GM19395 (cell line): ENCODE measurements at regions not wholly inside any gene's neighbourhood (a gene's known extent, or its start where the extent isn't known, plus 50 kb on each side); places are given as distances from the start of the nearest gene placed in this dataset.

ENCODE experiments used
- ATAC-seq: cut with Tn5 transposase; IDR thresholded peaks from one replicate; pipeline ENCODE4 v1.9.1; 2021; ENCODE audit warnings: mild to moderate bottlenecking, moderate library complexity; ENCODE audit not compliant: unreplicated experiment

DNA sequence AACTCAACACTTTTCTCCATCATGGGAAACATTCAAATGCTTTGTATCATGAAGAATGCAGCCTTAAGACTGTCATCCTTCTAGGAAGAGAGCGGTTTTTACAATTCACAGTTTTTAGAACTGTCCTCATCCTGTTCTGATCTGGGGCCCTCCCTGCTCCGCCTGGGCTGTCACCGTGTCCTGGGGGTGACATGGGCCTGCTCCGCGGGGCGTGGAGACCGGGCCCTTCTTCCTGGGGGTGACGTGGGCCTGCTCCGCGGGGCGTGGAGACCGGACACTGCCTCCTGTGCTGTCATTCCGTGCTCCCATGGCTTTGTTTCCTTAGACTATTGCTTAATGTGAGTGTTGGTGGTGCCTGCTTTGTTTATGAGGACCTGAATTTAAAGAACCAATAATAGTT is 122.8 kb downstream of the TMEM18 start:
- no peak for ATAC-seq

DNA sequence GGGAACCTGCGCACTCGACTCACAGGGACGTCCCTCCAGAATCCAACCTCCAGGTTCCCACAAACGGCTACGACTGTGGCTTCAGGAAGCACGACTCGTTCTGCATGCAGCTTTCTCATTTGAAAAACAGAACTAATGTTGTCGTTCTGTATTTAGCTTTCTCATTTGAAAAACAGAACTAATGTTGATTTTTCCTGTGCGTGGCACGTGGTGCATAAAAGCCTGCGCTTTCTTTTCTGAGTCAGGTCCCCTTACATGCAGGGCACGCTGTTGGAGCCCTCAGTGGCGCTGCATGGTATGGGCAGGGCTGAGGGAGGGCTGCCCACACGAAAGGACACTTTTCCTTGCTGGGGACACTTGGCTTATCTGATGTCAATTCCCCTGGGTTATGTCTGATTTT is 124.3 kb downstream of the TMEM18 start:
- ATAC-seq = no peak

DNA sequence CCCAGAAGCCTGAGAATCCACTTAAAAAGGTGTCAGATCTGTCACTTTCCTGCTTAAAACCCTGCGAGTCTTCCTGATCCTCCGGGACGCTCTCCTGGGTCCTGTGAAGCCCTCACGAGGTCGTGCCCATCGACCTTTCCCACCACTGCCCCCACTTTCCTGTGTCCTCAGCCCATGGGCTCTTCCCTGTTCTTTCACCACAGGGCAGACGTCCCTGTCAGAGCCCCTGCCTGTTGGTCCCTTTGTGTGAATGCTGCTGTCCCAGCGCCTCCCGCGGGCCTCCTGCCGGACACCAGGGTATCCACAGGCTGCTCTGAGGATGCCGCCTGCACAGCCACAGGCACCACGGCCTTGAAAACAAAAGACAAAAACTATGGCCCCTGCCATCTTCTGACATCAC is 125.6 kb downstream of the TMEM18 start:
- ATAC-seq = no peak

DNA sequence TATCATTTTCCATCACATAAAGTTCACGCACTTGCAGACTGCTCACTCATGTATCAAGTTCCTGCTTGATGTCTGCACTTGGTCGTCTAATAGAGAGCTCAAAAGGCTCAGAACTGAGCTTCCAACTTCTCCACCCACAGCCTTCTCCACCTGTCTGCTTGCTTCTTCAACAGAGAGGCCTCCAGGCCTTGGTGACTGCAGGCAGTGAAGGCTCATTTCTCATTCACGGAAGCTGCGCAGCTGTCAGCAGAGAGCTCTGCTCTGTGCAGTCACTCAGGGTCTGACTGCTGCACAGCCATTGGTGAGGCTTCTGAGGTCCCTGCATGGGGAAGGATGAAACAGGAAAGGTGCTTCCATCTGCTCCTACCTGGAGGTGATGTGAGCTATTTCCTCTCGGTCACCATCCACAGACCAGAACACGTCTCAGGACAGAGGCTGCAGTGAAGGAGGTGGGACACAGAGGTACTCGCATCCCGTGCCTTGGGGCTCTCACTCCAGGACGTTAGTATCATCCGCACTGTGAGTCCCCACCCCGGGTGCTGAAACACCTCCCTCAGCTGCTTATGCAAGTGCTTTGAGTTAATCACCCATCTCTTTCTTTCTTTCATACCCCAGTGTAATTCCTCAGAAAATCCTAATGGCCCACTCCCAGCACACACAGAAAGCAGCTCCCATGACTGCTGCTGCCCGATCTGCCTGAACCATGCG is 126.2 kb downstream of the TMEM18 start:
- ATAC-seq = no peak

DNA sequence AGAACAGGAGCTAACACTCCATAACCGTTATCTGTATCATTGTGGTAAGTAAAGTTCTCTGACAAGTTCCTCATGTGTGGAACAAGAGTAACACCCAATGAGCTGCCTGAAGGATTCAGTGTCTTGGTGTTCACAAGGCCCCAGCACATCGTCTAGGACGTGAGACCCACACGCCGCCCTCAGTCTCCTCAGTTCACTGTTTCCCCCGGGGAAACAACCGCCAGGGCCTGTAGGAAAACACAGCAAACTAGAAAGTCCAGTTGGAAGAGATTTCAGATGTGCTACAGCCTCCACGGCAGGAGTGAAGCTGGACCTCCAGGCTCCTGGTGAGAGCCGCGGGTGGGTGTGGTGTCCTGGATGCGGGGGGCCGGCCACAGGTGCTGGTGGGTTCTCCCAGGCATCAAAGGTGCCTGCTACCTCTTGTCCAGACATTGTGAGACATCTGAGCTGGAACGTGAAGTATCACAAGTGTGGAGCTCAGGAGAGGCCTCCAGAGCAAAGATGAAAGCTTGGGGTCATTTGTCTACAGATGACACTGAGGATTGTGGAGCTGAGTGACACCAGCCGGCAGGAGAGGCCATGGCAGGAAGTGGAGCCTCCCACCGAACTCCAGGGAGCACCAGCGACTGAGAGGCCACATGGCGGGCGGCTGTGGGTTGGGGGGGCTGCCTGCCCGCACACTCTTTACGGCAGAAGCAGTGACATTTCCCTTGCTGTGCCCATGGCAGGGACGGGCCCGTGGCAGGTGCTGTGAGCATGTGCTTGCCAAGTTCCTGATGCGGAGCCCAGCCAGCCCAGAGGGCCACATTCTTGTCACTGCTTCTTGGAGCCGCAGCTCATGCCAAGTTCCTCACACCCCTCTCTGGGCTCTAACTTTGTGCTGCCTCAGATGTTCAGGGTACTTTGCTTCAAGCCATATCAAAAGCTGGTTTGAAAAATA is 131.2 kb downstream of the TMEM18 start:
- ATAC-seq = no peak

DNA sequence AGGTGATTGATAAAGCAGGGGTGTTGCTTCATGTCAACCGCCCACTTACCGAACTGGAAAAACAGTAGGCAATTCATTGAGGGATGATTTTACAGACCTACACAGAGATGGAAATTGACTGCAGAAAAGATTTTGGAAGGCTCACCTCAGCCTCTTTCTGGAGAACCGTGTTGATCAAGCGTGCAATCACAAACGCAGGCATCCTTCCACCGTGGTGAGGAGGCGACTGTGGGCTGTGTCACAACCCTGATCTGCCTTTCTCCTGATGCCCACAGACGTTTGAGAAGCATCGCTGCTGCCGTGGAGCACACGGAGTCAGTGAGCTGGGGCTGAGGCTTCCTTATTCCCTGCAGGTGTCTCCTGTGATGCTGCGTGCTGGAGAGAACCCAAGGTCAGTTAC is 132.0 kb downstream of the TMEM18 start:
- no peak for ATAC-seq

DNA sequence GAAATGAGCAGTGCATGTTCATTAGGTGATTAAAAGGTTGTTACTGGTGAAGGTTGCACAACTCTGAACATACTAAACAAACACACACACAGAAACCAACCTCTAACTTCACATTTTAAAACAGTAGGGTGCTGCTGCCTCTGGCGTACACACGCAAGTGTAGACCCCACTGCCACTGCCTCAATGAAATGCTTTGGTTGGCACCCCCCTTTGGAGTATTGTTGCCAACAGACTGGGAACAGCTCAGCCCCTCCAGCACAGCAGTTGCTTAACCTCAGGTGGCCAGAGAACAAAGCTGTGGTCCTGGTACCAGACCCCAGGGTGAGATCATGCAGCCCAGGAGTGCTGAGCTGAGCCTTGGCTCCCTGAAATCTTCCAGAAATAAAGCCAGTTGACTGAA is 138.6 kb downstream of the TMEM18 start:
- ATAC-seq = no peak

DNA sequence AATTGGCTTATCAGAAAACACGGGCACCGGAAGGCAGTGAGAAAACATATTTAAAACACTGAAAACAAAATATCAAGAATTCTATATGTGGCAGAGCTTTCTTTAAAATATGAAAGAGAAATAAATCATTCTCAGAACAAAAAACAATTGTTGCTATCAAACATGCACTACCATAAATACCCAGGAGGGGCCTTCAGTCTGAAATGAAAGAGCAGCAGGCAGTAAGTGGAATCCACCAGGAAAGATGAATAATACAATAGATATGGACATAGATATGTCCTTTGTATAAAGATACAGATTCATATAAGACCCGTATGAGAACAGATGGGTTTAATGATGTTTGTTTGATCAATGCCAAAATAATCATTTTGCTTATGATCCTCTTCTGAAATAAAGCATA is 142.0 kb downstream of the TMEM18 start:
- ATAC-seq = no peak

DNA sequence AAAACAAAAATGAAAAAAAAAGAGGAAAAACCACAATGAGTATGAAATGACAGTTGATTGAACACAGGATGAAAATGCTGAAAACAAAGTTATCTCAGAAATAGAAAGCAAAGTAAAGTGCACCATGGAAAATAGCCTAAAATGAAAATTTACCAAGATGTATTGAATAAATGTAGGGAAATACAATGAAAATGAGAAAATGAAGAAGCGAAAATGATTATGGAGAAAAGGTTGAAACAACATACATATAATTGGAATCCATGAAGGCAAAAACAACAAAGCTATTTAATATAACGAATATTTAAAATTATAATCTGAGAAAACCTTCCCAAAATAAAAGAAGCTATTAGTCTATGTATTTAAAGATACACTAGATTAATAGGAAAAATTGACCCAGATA is 147.4 kb downstream of the TMEM18 start:
- no peak for ATAC-seq

DNA sequence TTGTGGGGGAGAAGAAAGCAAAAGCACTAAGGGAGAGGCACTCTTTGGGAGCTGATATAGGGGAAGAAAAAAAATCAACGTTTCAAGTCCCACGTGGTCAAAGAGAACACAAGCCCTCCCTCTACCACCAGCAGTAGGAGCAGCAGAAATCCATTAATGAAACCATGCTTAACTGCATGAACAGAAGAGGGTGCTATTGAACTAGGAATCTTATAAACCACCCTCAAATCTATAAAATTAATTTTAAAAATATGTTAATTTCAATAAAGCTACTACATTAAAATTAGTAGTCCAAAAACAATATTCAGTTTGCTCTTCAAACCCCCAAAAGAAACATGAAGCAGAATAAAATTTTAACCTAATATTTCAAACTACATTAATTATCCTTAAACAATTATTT is 147.8 kb downstream of the TMEM18 start:
- no peak for ATAC-seq

DNA sequence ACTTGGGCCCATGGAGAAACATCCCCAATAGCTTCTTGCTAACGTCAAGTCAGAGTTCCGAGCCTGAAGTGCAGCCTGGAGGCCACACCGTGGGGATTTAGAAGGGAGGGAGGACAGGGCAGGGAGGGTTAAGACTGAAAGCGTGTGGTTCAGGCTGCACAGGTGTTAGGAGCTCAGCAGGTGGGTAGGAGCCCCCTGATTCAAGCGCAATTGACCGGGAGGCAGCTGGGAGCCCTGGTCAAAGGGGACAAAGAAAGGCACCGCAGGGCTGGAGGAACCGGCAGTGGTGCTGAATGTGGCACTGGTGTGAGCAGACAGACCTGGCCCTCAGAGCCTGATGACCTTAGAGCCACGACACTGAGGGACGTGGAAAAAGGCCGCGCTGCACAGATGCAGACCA is 149.6 kb downstream of the TMEM18 start:
- no peak for ATAC-seq

DNA sequence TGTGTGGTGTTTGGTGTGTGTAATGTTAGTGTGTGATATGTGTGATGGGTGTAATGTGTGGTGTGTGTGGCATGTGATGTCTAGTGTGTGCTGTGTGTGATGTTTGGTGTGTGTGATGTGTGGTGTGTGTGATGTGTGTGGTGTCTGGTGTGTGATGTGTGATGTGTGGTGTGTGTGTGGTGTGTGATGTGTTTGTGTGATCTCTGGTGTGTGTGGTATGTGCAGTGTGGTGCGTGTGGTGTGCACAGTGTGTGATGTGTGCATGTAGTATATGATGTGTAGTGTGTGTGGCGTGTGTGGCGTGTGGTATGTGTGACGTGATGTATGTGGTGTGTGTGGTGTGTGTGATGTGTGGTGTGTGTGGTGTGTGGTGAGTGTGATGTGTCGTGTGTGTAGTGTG is 150.3 kb downstream of the TMEM18 start:
- ATAC-seq = no peak

DNA sequence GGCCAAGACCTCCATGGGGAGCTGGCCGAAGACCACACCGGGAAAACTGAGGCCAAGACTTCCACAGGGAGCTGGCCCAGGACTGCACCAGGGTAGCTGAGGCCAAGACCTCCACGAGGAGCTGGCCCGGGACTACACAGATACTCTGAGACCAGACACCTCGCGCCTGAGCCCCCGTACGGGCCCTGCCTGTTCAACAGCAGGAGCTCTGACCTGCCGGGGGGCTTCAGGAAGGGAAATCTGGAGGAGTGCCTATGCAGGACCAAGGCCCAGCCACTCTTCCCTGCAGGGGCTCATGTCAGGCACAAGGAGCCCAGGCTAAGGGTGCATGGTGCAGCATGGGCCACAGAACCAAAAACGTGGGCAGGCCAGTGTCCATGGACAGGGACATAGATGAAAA is 151.6 kb downstream of the TMEM18 start:
- no peak for ATAC-seq

DNA sequence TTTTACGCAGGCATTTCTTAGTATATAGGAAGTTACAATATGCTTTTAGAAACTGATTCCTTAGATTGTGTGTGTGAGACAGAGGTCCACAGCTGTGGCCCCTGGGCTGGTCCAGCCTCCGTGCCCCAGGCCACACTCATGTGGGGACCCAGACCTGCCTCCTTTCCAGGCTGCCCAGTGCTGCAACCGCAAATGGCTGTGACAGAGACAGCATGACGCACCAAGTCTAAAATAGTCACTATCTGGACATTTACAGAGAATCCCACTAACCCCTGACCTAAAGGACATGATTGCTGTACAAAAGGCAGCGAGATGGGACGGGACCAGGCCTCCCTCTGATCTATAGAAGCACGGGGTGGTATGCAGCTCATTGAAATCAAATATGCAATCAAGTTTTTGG is 152.2 kb downstream of the TMEM18 start:
- no peak for ATAC-seq

DNA sequence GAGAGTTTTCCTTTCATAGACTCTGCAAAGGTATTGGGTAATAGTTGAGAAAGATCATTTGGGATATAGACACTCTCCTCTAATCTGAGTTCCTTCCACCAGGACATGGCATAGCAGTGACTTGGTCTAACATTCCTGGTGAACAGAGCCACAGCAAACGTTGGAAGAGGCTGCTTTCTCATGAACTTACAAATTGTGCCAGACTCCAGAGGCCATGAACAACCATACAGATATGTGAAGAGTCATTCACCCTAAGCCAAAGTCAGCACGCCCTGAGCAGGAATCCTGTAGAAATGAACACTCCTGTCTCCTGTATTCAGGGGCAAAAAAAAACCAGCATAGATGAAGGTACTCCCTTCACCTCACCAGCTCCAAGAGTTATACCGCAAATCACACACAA is 152.8 kb downstream of the TMEM18 start:
- no peak for ATAC-seq

DNA sequence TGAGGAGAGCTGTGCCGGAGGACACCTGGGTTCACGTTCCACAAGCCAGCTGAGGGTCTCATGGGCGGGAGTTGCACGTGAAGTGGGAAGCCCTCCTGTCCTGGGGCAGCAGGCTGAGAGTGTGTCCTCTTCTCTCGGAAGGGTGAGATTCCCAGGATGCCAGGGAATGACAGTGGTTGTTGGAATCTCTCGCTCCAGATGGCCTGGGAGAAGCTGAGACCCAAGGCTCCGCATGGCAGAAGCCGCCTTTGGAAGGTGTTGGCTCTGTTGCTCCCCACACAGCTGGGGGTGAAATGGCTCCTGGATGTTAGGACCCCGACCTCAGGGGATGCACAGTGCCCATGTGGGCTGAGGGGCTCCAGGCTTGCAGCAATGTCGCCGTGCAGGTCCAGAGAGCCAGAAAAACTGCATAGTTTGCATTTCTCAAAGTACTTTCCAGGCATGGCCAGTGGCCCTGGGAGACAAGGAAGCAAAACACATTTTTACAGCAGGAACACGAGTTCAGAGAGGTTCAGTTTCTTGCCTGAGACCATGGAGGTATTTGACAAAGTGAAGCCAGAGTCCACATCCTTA is 153.4 kb downstream of the TMEM18 start:
- no peak for ATAC-seq

DNA sequence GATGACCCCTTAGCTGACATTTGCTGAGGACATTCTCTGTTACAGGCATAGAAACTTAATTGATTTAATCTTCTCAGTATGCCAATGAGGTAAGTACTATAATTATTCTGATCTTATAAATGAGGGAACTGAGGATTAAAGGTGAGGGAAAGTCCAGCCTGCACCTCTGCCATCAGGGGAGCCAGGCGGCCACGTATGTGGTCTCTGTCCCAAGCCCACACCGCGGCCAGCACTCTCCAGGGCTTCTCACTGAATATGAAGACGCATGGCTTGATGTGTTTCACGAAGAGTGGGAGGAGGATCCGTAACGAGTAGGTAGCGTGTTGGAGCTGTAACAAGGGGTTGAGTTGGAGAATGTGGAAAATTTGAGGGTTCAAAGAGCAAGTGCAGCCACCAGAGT is 154.4 kb downstream of the TMEM18 start:
- no peak for ATAC-seq

DNA sequence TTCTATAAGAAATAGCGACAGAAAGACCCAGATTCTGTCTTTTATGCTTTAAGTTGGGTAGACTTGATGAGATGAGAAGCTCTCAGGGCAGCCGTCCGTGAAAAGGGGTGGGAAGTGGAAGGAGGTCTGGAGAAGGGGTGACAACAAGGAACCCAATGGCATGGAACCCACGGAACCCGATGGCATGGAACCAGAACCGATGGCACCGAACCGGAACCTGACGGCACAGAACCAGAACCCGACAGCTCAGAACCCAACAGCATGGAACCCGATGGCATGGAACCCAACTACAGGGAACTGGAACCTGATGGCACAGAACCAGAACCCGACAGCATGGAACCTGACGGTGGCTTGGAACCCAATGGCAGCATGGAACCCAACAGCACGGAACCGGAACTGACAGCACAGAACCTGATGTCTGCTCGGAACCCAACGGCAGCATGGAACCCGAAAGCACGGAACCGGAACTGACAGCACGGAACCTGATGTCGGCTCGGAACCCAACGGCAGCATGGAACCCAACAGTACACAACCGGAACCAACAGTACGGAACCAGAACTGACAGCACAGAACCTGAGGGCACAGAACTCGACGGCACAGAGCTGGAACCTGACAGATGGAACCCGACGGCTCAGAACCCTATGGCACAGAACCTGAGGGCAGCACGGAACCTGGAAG is 155.2 kb downstream of the TMEM18 start:
- ATAC-seq = no peak

DNA sequence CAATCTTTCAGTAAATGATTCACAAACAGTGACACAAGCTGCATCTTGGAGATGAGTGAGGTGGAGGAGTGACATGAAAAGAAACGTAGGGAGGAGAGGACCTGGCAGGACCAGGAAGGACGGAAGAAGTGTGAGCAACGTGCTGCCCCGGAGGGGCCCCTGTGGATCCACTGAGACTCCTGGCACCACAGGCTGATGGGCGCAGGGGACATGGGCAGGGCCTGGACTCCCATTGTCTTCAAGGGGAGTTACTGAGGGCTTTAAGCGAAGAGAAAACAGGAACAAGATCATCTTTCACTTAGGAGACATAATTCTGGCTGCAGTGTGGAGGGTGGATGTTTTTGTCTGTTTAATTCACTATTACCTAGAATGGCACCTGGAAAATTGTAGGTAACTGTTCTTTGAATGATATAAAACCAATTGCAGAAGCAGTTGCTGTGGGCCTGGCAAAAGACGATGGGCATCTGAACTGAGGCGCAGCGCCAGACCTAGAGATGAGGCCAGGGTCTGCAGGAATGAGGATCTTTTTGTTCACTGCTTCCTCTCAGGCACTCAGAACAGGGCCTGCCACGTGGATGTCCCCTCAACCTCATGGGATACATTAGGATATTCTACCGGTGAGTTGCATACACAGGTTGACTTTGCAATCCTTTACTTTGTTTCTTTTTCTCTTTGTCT is 156.4 kb downstream of the TMEM18 start:
- ATAC-seq = no peak

DNA sequence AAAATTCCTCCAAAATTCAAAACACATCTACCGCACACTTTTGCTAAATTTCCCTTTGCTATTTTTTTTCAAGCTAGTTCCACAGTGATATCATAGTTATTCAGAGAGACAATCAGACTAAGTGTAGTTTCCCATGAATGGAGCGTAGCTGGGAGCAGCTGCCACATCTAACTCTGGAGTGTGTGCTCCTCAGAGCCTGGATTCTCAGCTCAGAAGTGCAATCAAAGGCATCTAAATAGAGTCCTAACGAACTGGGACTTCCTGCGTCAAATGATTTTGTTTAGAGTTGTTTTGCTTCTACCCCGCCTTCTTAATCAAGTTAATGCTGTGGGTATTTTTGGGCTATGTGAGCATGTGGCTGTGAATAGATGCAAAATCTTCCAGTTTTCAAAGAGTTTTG is 160.3 kb downstream of the TMEM18 start:
- no peak for ATAC-seq

DNA sequence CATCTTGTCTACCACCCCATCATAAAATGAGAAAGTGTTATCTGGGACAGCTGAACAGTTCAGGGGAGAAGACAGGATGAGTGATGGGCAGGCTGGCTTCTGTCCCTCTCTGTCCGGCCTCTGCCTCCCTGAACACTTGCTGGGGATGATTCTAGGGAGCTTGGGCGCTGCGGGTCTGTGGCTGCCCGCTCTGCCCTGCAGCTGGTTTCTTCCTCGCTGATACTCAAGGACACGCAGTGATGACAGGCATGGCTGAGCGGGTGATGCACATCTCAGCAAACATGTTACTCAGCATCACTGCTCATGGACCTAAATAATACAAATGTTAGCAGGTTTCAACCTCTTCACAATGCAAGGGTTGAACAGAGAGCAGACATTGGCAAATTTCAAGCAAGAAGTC is 161.1 kb downstream of the TMEM18 start:
- no peak for ATAC-seq
